ENCODE measurements at regions not wholly inside any gene's neighbourhood (a gene's known extent, or its start where the extent isn't known, plus 50 kb on each side); places are given as distances from the start of the nearest gene placed in this dataset.
A peak's percentile ranks its signal among the peaks of the same experiment; 100 is the strongest.

- CTCF ChIA-PET: interaction anchor here (4.9 kb wide), 1 partner anchor 286 kb away, joined by 31 read pairs; no protein-coding TSS in a partner anchor
- WGBS (ENCODE audit: missing lambda C conversion rate): 51% methylated on average over 12 of the region's 12 CpGs
- Histone ChIP-seq H3K4me3 (no peak overlapping the region), H3K27ac (no peak overlapping the region), H3K4me1 (no peaks in the 10 kb centered on the region), H3K9me3 (no peaks in the 10 kb centered on the region), H3K4me2 (no peak overlapping the region)
- ATAC-seq: peak in 1 of 2 experiments; percentile 40; a peak in 1 of 6 replicates
- FAIRE-seq: no peak
- TF ChIP-seq HEYL (CRISPR knock-in tag; IDR thresholded peaks at IDR 0.05) (no peak), JUNB (IDR thresholded peaks at IDR 0.05) (no peak), REST (IDR thresholded peaks at IDR 0.05) (no peak), MAZ (IDR thresholded peaks at IDR 0.05; ENCODE audit: borderline replicate concordance, low read depth, low read length) (no peak), HOXA7 (CRISPR knock-in tag; IDR thresholded peaks at IDR 0.05) (no peak), RFX5 (IDR thresholded peaks at IDR 0.05) (no peak), USF2 (IDR thresholded peaks at IDR 0.05) (no peak), PHF8 (IDR thresholded peaks at IDR 0.05; ENCODE audit: borderline replicate concordance, low read depth) (no peak), CBX8 (IDR thresholded peaks at IDR 0.05) (no peak), CHD2 (IDR thresholded peaks at IDR 0.05; ENCODE audit: low read length, partially characterized antibody) (no peak), NPAS2 (CRISPR knock-in tag; IDR thresholded peaks at IDR 0.05; ENCODE audit: borderline replicate concordance) (no peak), HDAC2 (IDR thresholded peaks at IDR 0.05) (no peak), ZSCAN20 (CRISPR knock-in tag; IDR thresholded peaks at IDR 0.05) (no peak), HMGXB4 (CRISPR knock-in tag; IDR thresholded peaks at IDR 0.05; ENCODE audit: borderline replicate concordance) (no peak), NFE2L2 (conservative IDR thresholded peaks at IDR 0.05; ENCODE audit: low read length) (no peak), RCOR1 (IDR thresholded peaks at IDR 0.05; ENCODE audit: low read depth, low read length) (no peak), EHF (CRISPR knock-in tag; IDR thresholded peaks at IDR 0.05) (no peak), MYC (IDR thresholded peaks at IDR 0.05; ENCODE audit: borderline replicate concordance, low read length) (no peak)
- TF ChIP-seq, protein P1, sequence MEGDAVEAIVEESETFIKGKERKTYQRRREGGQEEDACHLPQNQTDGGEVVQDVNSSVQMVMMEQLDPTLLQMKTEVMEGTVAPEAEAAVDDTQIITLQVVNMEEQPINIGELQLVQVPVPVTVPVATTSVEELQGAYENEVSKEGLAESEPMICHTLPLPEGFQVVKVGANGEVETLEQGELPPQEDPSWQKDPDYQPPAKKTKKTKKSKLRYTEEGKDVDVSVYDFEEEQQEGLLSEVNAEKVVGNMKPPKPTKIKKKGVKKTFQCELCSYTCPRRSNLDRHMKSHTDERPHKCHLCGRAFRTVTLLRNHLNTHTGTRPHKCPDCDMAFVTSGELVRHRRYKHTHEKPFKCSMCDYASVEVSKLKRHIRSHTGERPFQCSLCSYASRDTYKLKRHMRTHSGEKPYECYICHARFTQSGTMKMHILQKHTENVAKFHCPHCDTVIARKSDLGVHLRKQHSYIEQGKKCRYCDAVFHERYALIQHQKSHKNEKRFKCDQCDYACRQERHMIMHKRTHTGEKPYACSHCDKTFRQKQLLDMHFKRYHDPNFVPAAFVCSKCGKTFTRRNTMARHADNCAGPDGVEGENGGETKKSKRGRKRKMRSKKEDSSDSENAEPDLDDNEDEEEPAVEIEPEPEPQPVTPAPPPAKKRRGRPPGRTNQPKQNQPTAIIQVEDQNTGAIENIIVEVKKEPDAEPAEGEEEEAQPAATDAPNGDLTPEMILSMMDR (IDR thresholded peaks at IDR 0.05): no peak
- TF ChIP-seq, protein P2, sequence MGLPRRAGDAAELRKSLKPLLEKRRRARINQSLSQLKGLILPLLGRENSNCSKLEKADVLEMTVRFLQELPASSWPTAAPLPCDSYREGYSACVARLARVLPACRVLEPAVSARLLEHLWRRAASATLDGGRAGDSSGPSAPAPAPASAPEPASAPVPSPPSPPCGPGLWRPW (IDR thresholded peaks at IDR 0.05): no peak
- peak in 1 of 2 experiments; percentile 18 for DNase-seq (ENCODE audit: low read depth in 1 of 2, low spot score in 1 of 2)
- POLR2A ChIA-PET: no interaction called here
Observed at GRCh38 chr12:130049666-130050065, 112.6 kb upstream of the FZD10 start.
